ENCODE measurements at regions not wholly inside any gene's neighbourhood (a gene's known extent, or its start where the extent isn't known, plus 50 kb on each side); places are given as distances from the start of the nearest gene placed in this dataset.

DNA sequence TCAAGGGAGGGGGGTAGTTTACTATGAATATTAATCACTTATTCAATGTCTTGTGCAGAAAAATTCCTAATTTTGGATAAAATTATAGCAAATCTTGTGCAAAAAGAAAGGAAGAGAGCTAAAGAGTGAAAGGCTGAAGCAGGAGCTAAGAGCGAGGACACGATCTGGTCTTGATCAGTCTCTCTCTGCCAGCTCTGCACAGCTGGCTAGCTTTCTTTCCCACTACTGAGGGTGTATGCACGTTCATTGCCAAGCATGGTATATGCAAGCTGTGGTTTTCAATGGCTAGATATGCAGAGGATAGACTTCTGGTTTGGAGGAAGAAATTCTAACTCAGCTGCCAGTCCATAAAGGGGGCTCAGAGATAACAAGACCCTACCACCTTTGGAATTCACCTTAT lies 297.3 kb downstream of the CYRIA start:
- intact Hi-C loops (cut with DNase I), result no loop called here
- no peaks in the 10 kb centered on the region for H3K36me3 ChIP-seq
- H3K4me1 ChIP-seq, result no peaks in the 10 kb centered on the region
- H3K27ac ChIP-seq, result no peak overlapping the region
- H3K9me3 ChIP-seq, result no peaks in the 10 kb centered on the region
- WGBS, 2 donors, result 72 to 73% methylated on average over 3 of the region's 3 CpGs
- DNase-seq, result no peak
- H3K4me3 ChIP-seq, result no peak overlapping the region
- no peak for TF ChIP-seq POLR2A (IDR thresholded peaks at IDR 0.05)
- TF ChIP-seq CTCF (IDR thresholded peaks at IDR 0.05), result no peak
- H3K27me3 ChIP-seq, result no peaks in the 10 kb centered on the region

DNA sequence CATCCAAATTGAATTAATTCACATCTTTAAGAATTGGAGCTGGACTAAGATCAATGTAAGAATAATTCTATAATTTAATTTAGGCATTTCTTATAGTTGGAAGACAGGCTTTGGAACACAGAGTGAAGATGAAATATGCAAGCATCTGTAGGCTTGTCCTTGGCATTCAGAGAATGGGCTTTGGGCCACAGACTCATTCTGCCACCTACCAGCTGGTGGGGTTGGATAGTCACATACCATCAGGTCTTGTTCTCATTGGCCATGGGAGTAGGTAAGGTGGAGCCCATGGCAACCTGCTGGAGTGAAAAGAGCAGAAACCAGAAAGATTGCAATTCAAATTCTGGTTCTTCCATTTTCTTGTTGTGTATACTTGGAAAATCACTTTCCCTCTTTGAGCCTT lies 300.3 kb downstream of the CYRIA start:
- no peak for DNase-seq
- no peak overlapping the region for H3K27ac ChIP-seq
- no peaks in the 10 kb centered on the region for H3K9me3 ChIP-seq
- no peak overlapping the region for H3K4me3 ChIP-seq
- no peaks in the 10 kb centered on the region for H3K4me1 ChIP-seq
- TF ChIP-seq POLR2A (IDR thresholded peaks at IDR 0.05) (no peak), CTCF (IDR thresholded peaks at IDR 0.05) (no peak)
- intact Hi-C loops (cut with DNase I), result no loop called here
- H3K36me3 ChIP-seq, result no peaks in the 10 kb centered on the region
- H3K27me3 ChIP-seq, result no peaks in the 10 kb centered on the region

DNA sequence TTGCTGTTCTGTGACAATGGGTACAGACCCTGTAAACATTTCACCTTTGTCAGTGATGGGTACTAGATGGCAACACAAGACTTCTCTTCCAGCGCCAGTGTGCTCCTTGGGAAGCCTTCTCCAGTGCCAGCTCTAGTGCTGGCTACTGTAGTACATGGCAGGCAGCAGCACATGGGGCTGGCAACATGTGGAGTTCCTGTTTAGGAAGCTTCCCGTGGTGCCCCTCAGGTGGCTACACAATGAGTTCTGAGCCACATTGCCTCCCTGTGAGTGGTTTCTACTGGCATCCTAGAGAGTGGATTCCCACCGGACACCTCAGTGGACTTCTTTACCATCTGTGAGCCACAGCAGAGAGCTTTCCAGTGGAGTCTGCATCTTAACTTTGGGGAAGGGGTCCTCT lies 302.1 kb downstream of the CYRIA start:
- no peak for DNase-seq
- intact Hi-C loops (cut with DNase I), result no loop called here
- Histone ChIP-seq H3K36me3 (no peaks in the 10 kb centered on the region), H3K9me3 (no peaks in the 10 kb centered on the region), H3K27me3 (no peaks in the 10 kb centered on the region), H3K27ac (no peak overlapping the region), H3K4me1 (no peaks in the 10 kb centered on the region), H3K4me3 (no peak overlapping the region)
- TF ChIP-seq POLR2A (IDR thresholded peaks at IDR 0.05) (no peak), CTCF (IDR thresholded peaks at IDR 0.05) (no peak)
- 88 to 89% methylated on average over 2 to 3 of the region's 3 CpGs for WGBS, 2 donors

- Histone ChIP-seq H3K27me3 (no peaks in the 10 kb centered on the region), H3K4me3 (no peak overlapping the region), H3K36me3 (no peaks in the 10 kb centered on the region), H3K4me1 (no peaks in the 10 kb centered on the region), H3K9me3 (peaks cover 0 to 4% (median 0%) of the 10 kb centered on the region in 3 donors), H3K27ac (no peak overlapping the region)
- intact Hi-C loops (cut with DNase I), result no loop called here
- WGBS, 2 donors, result 77 to 80% methylated on average over 4 of the region's 4 CpGs
- DNase-seq, result no peak
- no peak for TF ChIP-seq POLR2A (IDR thresholded peaks at IDR 0.05)
- TF ChIP-seq CTCF (IDR thresholded peaks at IDR 0.05), result no peak
These were observed 303.0 kb downstream of the CYRIA start for GRCh38 chr2:16362611-16363010.

DNA sequence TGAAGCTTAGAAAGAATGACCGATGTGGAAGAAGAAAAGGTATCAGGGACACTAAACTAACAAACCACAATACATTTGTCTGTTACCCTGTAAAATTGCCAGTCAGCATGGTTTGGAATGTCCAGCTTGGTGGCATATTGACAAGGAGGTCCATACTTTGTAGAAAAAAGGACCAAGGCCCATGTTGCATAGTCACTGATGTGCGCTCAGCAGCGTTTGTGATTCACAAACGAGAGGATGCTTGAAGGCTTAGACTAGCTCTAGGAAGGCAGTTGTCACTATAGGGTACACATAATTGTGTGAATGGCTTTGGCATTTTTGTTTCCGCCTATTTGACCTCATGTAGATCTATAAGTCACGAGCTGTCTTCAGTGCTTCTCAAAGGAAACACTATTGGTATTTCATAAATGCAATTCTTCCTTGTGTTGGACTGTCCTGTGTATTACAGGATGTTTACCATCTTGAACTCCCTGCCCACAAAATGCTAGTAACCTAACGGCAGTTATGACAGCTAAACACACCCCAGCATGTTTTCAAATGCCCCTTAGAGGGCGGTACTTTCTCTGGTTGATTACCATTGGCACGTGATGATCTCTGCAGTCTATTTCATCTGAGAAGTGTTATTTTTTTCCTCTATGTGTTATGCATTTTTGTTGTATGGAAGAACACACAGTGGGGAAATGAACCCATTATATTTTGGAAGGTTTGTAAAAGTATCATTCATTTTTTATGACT lies 304.2 kb downstream of the CYRIA start:
- Histone ChIP-seq H3K36me3 (no peaks in the 10 kb centered on the region), H3K4me3 (no peak overlapping the region), H3K27ac (no peak overlapping the region), H3K9me3 (peaks cover 0 to 16% (median 6%) of the 10 kb centered on the region in 3 donors), H3K4me1 (no peaks in the 10 kb centered on the region), H3K27me3 (no peaks in the 10 kb centered on the region)
- no peak for TF ChIP-seq POLR2A (IDR thresholded peaks at IDR 0.05)
- TF ChIP-seq CTCF (IDR thresholded peaks at IDR 0.05), result no peak
- intact Hi-C loops (cut with DNase I), result no loop called here
- no peak for DNase-seq
- 71 to 74% methylated on average over 9 of the region's 9 CpGs for WGBS, 2 donors
